IPS-20b (cell line): ENCODE measurements at regions not wholly inside any gene's neighbourhood (a gene's known extent, or its start where the extent isn't known, plus 50 kb on each side); places are given as distances from the start of the nearest gene placed in this dataset.

Experiments used
- H3K27ac ChIP-seq: one replicate; pipeline ENCODE4 v1.5.1; 2013; ENCODE audit warnings: low read length
- H3K27me3 ChIP-seq: 2 replicates; pipeline ENCODE4 v1.6.1; 2013; ENCODE audit warnings: mild to moderate bottlenecking, low read length, inconsistent platforms; ENCODE audit not compliant: insufficient read depth
- H3K36me3 ChIP-seq: 2 replicates; pipeline ENCODE4 v1.6.1; 2013; ENCODE audit warnings: low read depth, mild to moderate bottlenecking, inconsistent platforms, low read length, moderate library complexity; ENCODE audit not compliant: insufficient read depth
- H3K4me1 ChIP-seq: 2 replicates; pipeline ENCODE4 v1.6.1; 2013; ENCODE audit warnings: mild to moderate bottlenecking, control low read depth, inconsistent platforms, low read length, moderate library complexity; ENCODE audit not compliant: insufficient read depth
- H3K4me3 ChIP-seq: 2 replicates; pipeline ENCODE4 v1.5.1; 2013; ENCODE audit warnings: mild to moderate bottlenecking, low read length, inconsistent platforms
- H3K9ac ChIP-seq: 2 replicates; pipeline ENCODE4 v1.6.1; 2013; ENCODE audit warnings: low read depth, mild to moderate bottlenecking, inconsistent platforms, low read length, moderate library complexity
- H3K9me3 ChIP-seq: 2 replicates; pipeline ENCODE4 v1.6.1; 2013; ENCODE audit warnings: mild to moderate bottlenecking, low read depth, low read length, inconsistent platforms; ENCODE audit not compliant: insufficient read depth

DNA sequence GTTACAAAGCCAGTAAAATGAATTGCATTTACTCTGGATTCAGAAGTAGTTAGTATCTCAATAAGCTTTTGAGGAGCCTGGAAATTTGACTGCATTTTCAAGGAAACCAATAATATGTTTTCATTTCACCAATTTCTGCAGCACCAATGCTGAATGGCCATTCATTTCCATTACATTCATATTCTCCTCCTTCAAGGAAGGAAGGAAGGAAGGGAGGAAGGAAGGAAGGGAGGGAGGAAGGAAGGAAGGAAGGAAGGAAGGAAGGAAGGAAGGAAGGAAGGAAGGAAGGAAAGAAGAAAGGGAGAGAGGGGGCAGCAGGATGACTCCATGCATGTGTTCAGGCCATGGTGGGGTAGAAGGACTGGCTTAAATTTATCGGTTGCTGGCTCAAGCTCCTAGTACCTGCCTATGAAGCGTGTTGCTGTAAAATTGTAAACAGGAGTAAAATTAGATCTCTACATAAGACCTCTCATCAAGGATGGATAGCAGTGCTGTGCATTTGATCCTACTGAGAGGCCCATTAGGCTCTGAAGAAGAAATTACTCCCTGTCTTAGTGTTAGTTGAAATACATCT, 498.8 kb upstream of the TNC start:
- no peak overlapping the region for H3K27ac ChIP-seq
- H3K9ac ChIP-seq: no peak overlapping the region
- H3K4me1 ChIP-seq: no peaks in the 10 kb centered on the region
- H3K36me3 ChIP-seq: no peaks in the 10 kb centered on the region
- no peak overlapping the region for H3K4me3 ChIP-seq
- H3K27me3 ChIP-seq: no peaks in the 10 kb centered on the region
- H3K9me3 ChIP-seq: 0 out of 2 replicates have a peak, but pooled peaks cover 3% of the 10 kb centered on the region

DNA sequence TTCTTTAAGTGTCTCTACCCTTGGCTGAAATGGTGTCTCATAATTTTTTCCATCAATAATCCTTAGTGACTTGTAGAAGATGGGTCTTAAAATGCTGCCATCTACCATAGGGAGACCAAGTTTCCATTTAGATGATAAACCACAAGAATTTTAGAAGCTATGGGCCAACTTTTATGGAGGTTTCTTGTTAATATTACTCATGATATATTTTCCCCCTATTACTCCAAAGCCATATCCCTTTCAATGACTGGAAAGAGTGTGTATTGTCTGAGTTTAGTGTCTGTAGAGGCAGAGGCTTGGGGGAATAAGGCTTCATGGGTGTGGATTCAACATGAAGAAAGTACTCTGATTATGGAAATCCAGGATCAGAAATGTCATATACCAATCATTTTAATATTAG, 507.3 kb upstream of the TNC start:
- H3K4me3 ChIP-seq: no peak overlapping the region
- H3K9me3 ChIP-seq: peaks cover 3% of the 10 kb centered on the region; the same call in 1 of the 2 replicates
- no peak overlapping the region for H3K9ac ChIP-seq
- no peak overlapping the region for H3K27ac ChIP-seq
- H3K27me3 ChIP-seq: no peaks in the 10 kb centered on the region
- H3K4me1 ChIP-seq: peaks cover 5% of the 10 kb centered on the region; the same call in 1 of the 2 replicates
- H3K36me3 ChIP-seq: no peaks in the 10 kb centered on the region

DNA sequence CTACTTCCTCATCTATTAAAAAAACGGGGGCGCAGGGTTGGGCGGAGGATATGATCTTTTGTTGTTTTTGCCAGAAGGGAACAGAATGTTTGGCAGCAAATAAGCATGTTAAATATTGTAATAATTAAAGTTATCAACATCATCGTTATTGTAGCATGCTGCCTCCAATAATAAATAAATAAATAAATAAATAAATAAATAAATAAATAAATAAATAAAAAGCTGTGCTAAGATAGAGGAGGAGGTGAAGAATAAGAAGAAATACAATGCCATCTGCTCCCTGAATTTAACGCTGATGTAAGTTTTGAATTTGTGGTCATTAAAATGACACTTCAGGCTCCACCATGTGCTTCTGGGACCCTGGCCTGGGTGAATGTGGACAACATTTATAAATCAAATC, 508.0 kb upstream of the TNC start:
- Histone ChIP-seq H3K4me1 (peaks cover 7% of the 10 kb centered on the region; the same call in 1 of the 2 replicates), H3K9me3 (peaks cover under 1% of the 10 kb centered on the region; the same call in 1 of the 2 replicates), H3K36me3 (no peaks in the 10 kb centered on the region), H3K4me3 (no peak overlapping the region), H3K9ac (no peak overlapping the region), H3K27me3 (no peaks in the 10 kb centered on the region), H3K27ac (no peak overlapping the region)

DNA sequence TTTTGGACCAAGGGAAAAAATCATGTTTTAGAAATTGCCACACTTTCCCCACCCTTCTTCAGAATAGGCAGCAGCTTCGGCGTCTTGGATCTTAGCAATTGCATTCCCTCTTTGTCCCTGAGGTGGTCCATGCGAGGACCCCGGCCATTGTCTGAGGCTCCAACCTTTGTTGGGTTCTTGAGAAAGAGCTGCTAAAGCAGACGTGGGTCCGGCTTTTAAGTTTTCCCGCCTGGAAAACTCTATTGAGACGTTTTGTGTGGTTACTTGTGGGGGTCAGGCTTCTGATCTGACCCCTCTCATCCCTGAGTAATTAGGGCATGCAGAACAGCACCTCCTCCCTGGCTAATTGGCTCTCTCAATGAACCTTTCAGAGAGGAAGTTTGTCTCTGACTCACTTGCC, 509.6 kb upstream of the TNC start:
- H3K27me3 ChIP-seq: no peaks in the 10 kb centered on the region
- peaks cover 7% of the 10 kb centered on the region; the same call in 1 of the 2 replicates for H3K4me1 ChIP-seq
- no peak overlapping the region for H3K9ac ChIP-seq
- no peak overlapping the region for H3K4me3 ChIP-seq
- no peak overlapping the region for H3K27ac ChIP-seq
- H3K36me3 ChIP-seq: no peaks in the 10 kb centered on the region
- no peaks in the 10 kb centered on the region for H3K9me3 ChIP-seq

DNA sequence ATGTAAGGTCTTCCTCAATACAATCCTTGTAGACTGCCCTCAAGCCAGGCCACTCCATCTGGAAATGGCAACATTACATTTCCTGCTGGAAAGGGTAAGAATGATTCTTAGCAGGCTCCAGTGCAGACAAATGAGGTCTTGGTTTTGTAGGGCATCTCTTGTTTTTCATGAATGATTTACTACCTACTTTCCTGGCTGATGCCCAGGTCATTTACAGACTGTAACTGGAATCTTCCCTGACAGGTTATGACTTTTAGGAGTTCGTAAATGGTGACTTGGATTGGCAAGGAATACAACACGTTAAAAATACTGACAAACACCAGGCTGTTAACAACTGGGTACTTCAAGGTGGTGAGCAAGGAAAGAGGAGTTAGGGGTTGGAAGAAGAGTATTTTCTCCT, 510.5 kb upstream of the TNC start:
- H3K4me3 ChIP-seq: no peak overlapping the region
- no peak overlapping the region for H3K9ac ChIP-seq
- H3K27me3 ChIP-seq: no peaks in the 10 kb centered on the region
- no peaks in the 10 kb centered on the region for H3K36me3 ChIP-seq
- no peak overlapping the region for H3K27ac ChIP-seq
- no peaks in the 10 kb centered on the region for H3K9me3 ChIP-seq
- peaks cover 7% of the 10 kb centered on the region; the same call in 1 of the 2 replicates for H3K4me1 ChIP-seq

DNA sequence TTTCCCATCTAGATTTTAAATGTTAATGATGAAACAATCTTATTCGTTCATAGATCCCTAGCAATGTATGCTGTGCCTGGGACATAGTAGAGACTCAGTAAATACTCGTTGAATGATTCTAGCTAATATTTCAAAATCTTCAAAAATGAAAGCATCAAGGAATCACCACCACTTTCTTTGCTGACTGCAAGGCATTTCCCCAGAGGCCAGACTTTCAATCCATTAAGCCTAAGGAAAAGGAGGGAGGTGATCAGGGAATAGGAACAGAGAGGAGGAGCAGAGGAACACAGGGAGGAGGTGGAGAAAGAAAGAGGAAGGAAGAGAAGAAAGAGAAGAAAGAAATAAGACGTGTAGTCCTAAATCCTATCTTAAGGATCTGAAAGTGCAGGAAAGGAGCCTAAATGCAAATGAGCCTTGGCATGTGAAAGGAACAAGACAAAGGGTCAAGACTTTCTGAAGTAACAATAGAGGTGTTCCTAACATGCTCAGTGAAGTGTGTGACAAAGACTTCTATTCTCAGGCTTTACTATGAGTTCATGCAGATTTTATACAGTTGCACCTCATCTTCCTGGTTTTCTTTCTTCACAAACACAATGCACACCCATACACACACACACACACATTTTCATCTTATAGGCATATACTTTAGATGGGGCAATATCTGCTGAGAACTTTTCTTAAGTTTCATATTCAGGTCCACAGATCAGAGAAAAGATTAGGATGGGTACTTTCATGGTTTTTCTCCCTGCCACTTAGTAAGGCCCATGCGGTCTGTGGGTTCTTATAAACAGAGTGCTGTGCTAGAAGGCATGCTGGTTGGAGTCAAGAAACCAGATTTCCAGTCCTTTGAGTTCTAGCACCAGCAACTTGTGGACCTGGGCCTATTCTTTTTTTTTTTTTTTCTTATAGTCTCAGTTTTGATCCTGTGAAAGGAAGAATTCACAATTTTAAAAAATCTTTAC, 512.2 kb upstream of the TNC start:
- H3K27ac ChIP-seq: no peak overlapping the region
- no peak overlapping the region for H3K9ac ChIP-seq
- no peaks in the 10 kb centered on the region for H3K36me3 ChIP-seq
- no peak overlapping the region for H3K4me3 ChIP-seq
- no peaks in the 10 kb centered on the region for H3K9me3 ChIP-seq
- H3K27me3 ChIP-seq: no peaks in the 10 kb centered on the region
- H3K4me1 ChIP-seq: peaks cover 7% of the 10 kb centered on the region; the same call in 1 of the 2 replicates

DNA sequence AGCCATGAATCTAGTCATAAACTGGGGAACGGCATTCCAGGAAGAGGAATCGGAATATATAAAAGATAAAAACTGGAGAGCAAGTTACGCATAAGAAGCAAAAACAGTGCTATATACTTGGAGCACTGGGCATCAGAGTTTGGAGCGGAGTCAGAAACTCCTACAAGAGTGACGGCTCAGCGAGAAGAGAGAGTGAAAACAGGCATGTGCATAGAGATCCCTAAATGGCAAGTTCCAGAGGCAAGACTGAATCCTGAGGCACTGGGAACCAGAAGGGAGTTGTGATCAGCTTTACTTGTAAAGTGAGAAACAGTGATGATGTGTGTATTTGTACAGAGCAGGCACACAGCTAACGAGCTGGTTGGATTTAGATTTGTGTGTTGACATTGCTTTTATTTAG, 514.4 kb upstream of the TNC start:
- Histone ChIP-seq H3K36me3 (no peaks in the 10 kb centered on the region), H3K4me3 (no peak overlapping the region), H3K27ac (no peak overlapping the region), H3K9ac (no peak overlapping the region), H3K9me3 (no peaks in the 10 kb centered on the region), H3K4me1 (peaks cover 7% of the 10 kb centered on the region; the same call in 1 of the 2 replicates), H3K27me3 (no peaks in the 10 kb centered on the region)

DNA sequence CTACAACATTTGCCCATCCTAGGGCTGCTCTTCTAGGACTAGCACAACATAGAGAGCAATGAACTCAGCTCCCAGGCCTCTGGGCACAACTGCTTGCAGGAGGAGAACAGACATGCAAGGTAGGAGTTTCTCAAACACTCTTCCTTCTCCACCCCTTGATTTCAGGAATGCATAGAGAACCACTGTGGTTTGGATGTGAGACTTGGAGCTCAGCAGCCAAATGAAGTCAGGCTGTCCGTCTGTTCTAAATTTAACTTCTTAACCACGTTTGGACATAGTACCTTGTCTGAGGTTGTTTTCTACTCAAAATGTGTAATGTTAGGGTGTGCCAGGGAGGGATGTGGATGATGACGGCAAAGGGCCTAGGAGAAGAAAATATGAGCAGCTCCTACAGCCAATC, 515.1 kb upstream of the TNC start:
- no peak overlapping the region for H3K4me3 ChIP-seq
- H3K27ac ChIP-seq: no peak overlapping the region
- H3K4me1 ChIP-seq: peaks cover 7% of the 10 kb centered on the region; the same call in 1 of the 2 replicates
- no peaks in the 10 kb centered on the region for H3K36me3 ChIP-seq
- no peak overlapping the region for H3K9ac ChIP-seq
- no peaks in the 10 kb centered on the region for H3K27me3 ChIP-seq
- H3K9me3 ChIP-seq: no peaks in the 10 kb centered on the region

DNA sequence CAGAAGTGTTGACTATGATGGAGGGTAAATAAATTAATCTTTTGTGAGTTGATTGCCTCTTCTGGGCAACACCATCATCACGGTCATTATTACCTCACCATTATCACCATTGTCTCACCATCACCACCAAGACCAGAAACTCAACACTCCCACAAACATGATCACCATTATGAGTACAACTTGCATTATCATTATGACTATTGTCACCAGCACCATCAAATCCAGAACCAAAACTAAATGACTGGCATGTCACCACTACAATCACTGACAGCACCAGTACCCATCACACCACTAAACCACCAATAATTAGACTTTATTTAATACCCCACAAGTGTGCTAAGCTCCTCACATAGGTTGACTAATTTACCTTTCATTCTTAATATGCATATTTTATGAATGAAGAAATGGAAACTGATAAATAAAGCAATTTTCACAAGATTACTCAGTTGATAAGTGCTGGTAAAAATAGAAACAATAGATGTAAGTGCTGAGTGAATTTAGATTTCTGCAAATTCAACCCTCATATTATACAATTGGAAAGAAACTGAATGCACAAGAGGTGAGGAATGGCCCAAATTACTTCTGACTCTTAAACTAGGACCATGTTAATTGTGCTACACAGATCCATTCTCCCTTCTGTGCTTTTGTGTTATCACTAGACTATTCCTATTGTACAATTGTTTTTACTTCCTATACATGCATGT, 517.8 kb upstream of the PAPPA start:
- no peaks in the 10 kb centered on the region for H3K36me3 ChIP-seq
- H3K27me3 ChIP-seq: no peaks in the 10 kb centered on the region
- no peak overlapping the region for H3K27ac ChIP-seq
- H3K9me3 ChIP-seq: no peaks in the 10 kb centered on the region
- no peaks in the 10 kb centered on the region for H3K4me1 ChIP-seq
- H3K9ac ChIP-seq: no peak overlapping the region
- H3K4me3 ChIP-seq: no peak overlapping the region

DNA sequence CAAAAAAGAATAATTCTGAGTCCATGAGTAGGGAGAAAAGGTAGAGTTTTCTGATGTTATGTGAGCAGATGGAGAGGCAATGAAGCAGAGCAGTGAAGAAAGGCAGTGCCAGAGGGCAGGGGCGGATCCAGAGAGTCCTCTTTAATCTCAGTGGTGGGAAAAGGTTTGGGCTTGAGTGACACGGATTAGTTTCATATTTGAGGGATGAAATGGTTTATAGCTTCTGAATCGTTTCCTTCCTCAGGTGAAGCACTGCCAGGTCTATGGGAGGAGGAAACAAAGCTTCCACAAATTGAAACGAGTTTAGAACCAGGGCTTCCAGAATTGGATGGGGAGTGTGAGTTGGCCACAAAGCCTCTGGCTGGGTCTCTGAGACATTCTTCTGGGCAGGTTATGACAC, 517.0 kb upstream of the PAPPA start:
- H3K27ac ChIP-seq: no peak overlapping the region

DNA sequence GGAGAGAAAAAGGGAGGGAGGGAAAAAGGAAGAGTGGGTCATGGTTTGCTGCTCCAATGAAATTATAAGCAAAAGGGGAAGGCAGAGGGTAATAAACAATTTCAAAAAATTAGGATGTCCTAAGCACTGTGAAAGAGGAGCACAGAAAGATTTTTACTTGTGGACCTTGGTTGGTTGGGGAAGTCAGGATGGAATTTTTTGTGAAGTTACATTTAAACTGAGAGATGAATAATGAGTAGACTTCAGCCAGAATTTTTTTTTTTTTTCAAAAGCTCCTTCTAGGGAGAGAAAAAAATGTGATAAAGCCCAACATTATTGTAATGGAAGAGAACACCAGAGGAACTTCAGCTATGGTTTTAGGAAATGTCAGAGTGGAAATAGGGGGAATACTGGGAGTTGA, 515.9 kb upstream of the PAPPA start:
- Histone ChIP-seq H3K4me1 (no peaks in the 10 kb centered on the region), H3K27ac (no peak overlapping the region), H3K9me3 (no peaks in the 10 kb centered on the region), H3K4me3 (no peak overlapping the region), H3K9ac (no peak overlapping the region), H3K36me3 (no peaks in the 10 kb centered on the region), H3K27me3 (no peaks in the 10 kb centered on the region)

More for the DNA sequence above, 517.0 kb upstream of the PAPPA start:
- H3K4me3 ChIP-seq: no peak overlapping the region
- no peaks in the 10 kb centered on the region for H3K4me1 ChIP-seq
- H3K9ac ChIP-seq: no peak overlapping the region
- no peaks in the 10 kb centered on the region for H3K9me3 ChIP-seq
- no peaks in the 10 kb centered on the region for H3K27me3 ChIP-seq
- H3K36me3 ChIP-seq: no peaks in the 10 kb centered on the region
